OCI-LY3 (cell line): ENCODE measurements at regions not wholly inside any gene's neighbourhood (a gene's known extent, or its start where the extent isn't known, plus 50 kb on each side); places are given as distances from the start of the nearest gene placed in this dataset.

ENCODE experiments used
- CTCF ChIP-seq: fragments of 200-600, 300-600 bp; sonication (generic); IDR thresholded peaks from 2 replicates; pipeline ENCODE4 v1.5.1; 2014; ENCODE audit warnings: antibody characterized with exemption, low read length, low read depth
- EZH2phosphoT487 ChIP-seq: fragments of 200-600 bp; shearing (Covaris generic); IDR thresholded peaks from 2 replicates; pipeline ENCODE4 v1.6.1; 2018; ENCODE audit warnings: antibody characterized with exemption, mixed run types, low read depth

GRCh38 chr13:55516610-55517009, 1624.1 kb upstream of the PRR20A start:
- TF ChIP-seq CTCF (no peak), EZH2phosphoT487 (no peak)
